ENCODE measurements at regions not wholly inside any gene's neighbourhood (a gene's known extent, or its start where the extent isn't known, plus 50 kb on each side); places are given as distances from the start of the nearest gene placed in this dataset.

GRCh38 chr5:3929799-3930198, 334.2 kb downstream of the IRX1 start:
- no peak for DNase-seq (ENCODE audit: low spot score in 2 of 2)
- H3K9me3 ChIP-seq: no peaks in the 10 kb centered on the region
- H3K4me1 ChIP-seq: no peaks in the 10 kb centered on the region
- intact Hi-C loops (cut with DNase I): no loop called here
- H3K27me3 ChIP-seq: no peaks in the 10 kb centered on the region
- H3K27ac ChIP-seq: no peak overlapping the region
- H3K36me3 ChIP-seq: no peaks in the 10 kb centered on the region
- H3K4me3 ChIP-seq: no peak overlapping the region
- no peak for TF ChIP-seq CTCF (IDR thresholded peaks at IDR 0.05)

- Histone ChIP-seq H3K4me1 (no peaks in the 10 kb centered on the region), H3K27ac (no peak overlapping the region), H3K27me3 (no peaks in the 10 kb centered on the region), H3K4me3 (no peak overlapping the region), H3K36me3 (no peaks in the 10 kb centered on the region), H3K9me3 (no peaks in the 10 kb centered on the region)
- DNase-seq (ENCODE audit: low spot score in 2 of 2): no peak
- intact Hi-C loops (cut with DNase I): no loop called here
- TF ChIP-seq CTCF (IDR thresholded peaks at IDR 0.05): no peak
These were observed 336.3 kb downstream of the IRX1 start for GRCh38 chr5:3931976-3932375.

- H3K27me3 ChIP-seq: no peaks in the 10 kb centered on the region
- H3K4me1 ChIP-seq: no peaks in the 10 kb centered on the region
- intact Hi-C loops (cut with DNase I): no loop called here
- H3K36me3 ChIP-seq: no peaks in the 10 kb centered on the region
- no peak overlapping the region for H3K4me3 ChIP-seq
- TF ChIP-seq CTCF (IDR thresholded peaks at IDR 0.05): no peak
- DNase-seq (ENCODE audit: low spot score in 2 of 2): no peak
- H3K27ac ChIP-seq: no peak overlapping the region
- H3K9me3 ChIP-seq: peaks cover 0 to 13% of the 10 kb centered on the region in 2 donors
These were observed 337.9 kb downstream of the IRX1 start for GRCh38 chr5:3933536-3933935.

- H3K4me3 ChIP-seq: no peak overlapping the region
- DNase-seq (ENCODE audit: low spot score in 2 of 2): no peak
- intact Hi-C loops (cut with DNase I): no loop called here
- H3K27ac ChIP-seq: no peak overlapping the region
- peaks cover 0 to 14% of the 10 kb centered on the region in 2 donors for H3K9me3 ChIP-seq
- H3K36me3 ChIP-seq: no peaks in the 10 kb centered on the region
- no peak for TF ChIP-seq CTCF (IDR thresholded peaks at IDR 0.05)
- H3K4me1 ChIP-seq: no peaks in the 10 kb centered on the region
- no peaks in the 10 kb centered on the region for H3K27me3 ChIP-seq
These were observed 338.3 kb downstream of the IRX1 start for GRCh38 chr5:3933966-3934365.

- intact Hi-C loops (cut with DNase I): no loop called here
These were observed 348.2 kb downstream of the IRX1 start for GRCh38 chr5:3943859-3944258.

More at GRCh38 chr5:3943859-3944258, 348.2 kb downstream of the IRX1 start:
- TF ChIP-seq CTCF (IDR thresholded peaks at IDR 0.05): no peak
- no peak for DNase-seq (ENCODE audit: low spot score in 2 of 2)
- Histone ChIP-seq H3K36me3 (no peaks in the 10 kb centered on the region), H3K27me3 (no peaks in the 10 kb centered on the region), H3K4me1 (no peaks in the 10 kb centered on the region), H3K27ac (no peak overlapping the region), H3K4me3 (no peak overlapping the region), H3K9me3 (no peaks in the 10 kb centered on the region)
